ENCODE measurements at regions not wholly inside any gene's neighbourhood (a gene's known extent, or its start where the extent isn't known, plus 50 kb on each side); places are given as distances from the start of the nearest gene placed in this dataset.

- DNase-seq (ENCODE audit: low spot score) = no peak
- FAIRE-seq = no peak
These were observed 97.1 kb downstream of the LIPG start for GRCh38 chr18:49658823-49659404.

GRCh38 chr18:49656073-49656692 is 94.3 kb downstream of the LIPG start:
- peak; percentile 94 for FAIRE-seq

GRCh38 chr18:49655266-49656072 is 93.6 kb downstream of the LIPG start:
- DNase-seq (ENCODE audit: low spot score) (no peak), FAIRE-seq (no peak)

More at GRCh38 chr18:49656073-49656692, 94.3 kb downstream of the LIPG start:
- DNase-seq (ENCODE audit: low spot score) = peak; percentile 97

- no peak for DNase-seq (ENCODE audit: low spot score)
- no peak for FAIRE-seq
These were observed 92.5 kb downstream of the LIPG start for GRCh38 chr18:49654347-49654746.

- no peak for FAIRE-seq
These were observed 91.2 kb downstream of the LIPG start for GRCh38 chr18:49652881-49653724.

GRCh38 chr18:49651033-49651432 is 89.2 kb downstream of the LIPG start:
- DNase-seq (ENCODE audit: low spot score) (no peak), FAIRE-seq (no peak)

More at GRCh38 chr18:49652881-49653724, 91.2 kb downstream of the LIPG start:
- DNase-seq (ENCODE audit: low spot score) = no peak

- FAIRE-seq = no peak
- peak; percentile 10 for DNase-seq (ENCODE audit: low spot score)
These were observed 88.6 kb downstream of the LIPG start for GRCh38 chr18:49650426-49650891.

- DNase-seq (ENCODE audit: low spot score) = no peak
- no peak for FAIRE-seq
These were observed 87.0 kb downstream of the LIPG start for GRCh38 chr18:49648811-49649210.

Measured in RCC 7860 (cell line).